HCT116 (cell line): ENCODE measurements at regions not wholly inside any gene's neighbourhood (a gene's known extent, or its start where the extent isn't known, plus 50 kb on each side); places are given as distances from the start of the nearest gene placed in this dataset.

Experiments used
- ATAC-seq: fragments of 200-7000 bp; cut with Tn5 transposase; 2 replicates; pipeline ENCODE4 v1.9.1; 2020; ENCODE audit warnings: mild to moderate bottlenecking, moderate library complexity
- BruUV-seq: library from RNA; stranded (reverse); fragments of 400-500 nt; replicated peaks from 2 replicates; lab custom pipeline; 2021; lab: Mats Ljungman, UMichigan
- CTCF ChIA-PET: fragments of 300-600 bp; sonication (Branson Sonifier 250); formaldehyde crosslinking; loops from one replicate; lab custom pipeline; 2021; ENCODE audit warnings: antibody characterized with exemption; lab: Charles Lee
- POLR2A ChIA-PET: fragments of 300-600, 350-600 bp; sonication (Branson Sonifier 250); formaldehyde crosslinking; loops from one replicate; lab custom pipeline; 2021; ENCODE audit warnings: antibody characterized with exemption; lab: Charles Lee
- RAD21 ChIA-PET, 2 experiments: fragments of 300-600 bp; sonication (Branson Sonifier 250); formaldehyde crosslinking; loops; one replicate each; lab custom pipeline; 2023; ENCODE audit warnings: low total read pairs in 2 of 2; ENCODE audit not compliant: uncharacterized antibody in 2 of 2, unreplicated experiment in 2 of 2, low non-redundant PET in 1 of 2; lab: Charles Lee
- DNase-seq: peaks from one replicate; pipeline ENCODE4 v3.0.0-alpha.2; 2010; ENCODE audit warnings: low read depth, low spot score
- H2AFZ ChIP-seq: fragments of 200-600 bp; shearing (Covaris generic), sonication (generic); 2 replicates; pipeline ENCODE4 v1.6.1; 2017; ENCODE audit warnings: low read depth, mixed run types, mixed read lengths, antibody characterized with exemption, low read length; ENCODE audit not compliant: poor library complexity, severe bottlenecking
- H3K27ac ChIP-seq: 2 replicates; pipeline ENCODE4 v1.5.1; 2012; ENCODE audit warnings: low read depth, low read length
- H3K27me3 ChIP-seq: fragments of 200-600 bp; sonication (generic); 2 replicates; pipeline ENCODE4 v1.6.1; 2016; ENCODE audit warnings: mixed run types, low read length, mixed read lengths; ENCODE audit not compliant: insufficient read depth
- H3K36me3 ChIP-seq, 2 experiments: fragments of 200-500 bp in 1 of 2; fragments of 200-600 bp in 1 of 2; sonication (Bioruptor generic) in 1 of 2; sonication (generic) in 1 of 2; 2 replicates each; pipeline versions ENCODE4 v1.5.1 to v1.6.1; 2014 to 2016; ENCODE audit warnings: low read length in 2 of 2, inconsistent platforms in 1 of 2, mixed read lengths in 1 of 2, mixed run types in 1 of 2; ENCODE audit not compliant: insufficient read depth in 2 of 2, control insufficient read depth in 1 of 2
- H3K4me1 ChIP-seq, 2 experiments: fragments of 200-600 bp in 1 of 2; sonication (generic) in 1 of 2; 2 replicates each; pipeline versions ENCODE4 v1.5.1 to v1.6.1; 2012 to 2017; ENCODE audit warnings: low read length in 2 of 2, inconsistent platforms in 1 of 2, mild to moderate bottlenecking in 1 of 2, mixed read lengths in 1 of 2, mixed run types in 1 of 2, moderate library complexity in 1 of 2; ENCODE audit not compliant: insufficient read depth in 2 of 2, control insufficient read depth in 1 of 2
- H3K4me2 ChIP-seq: fragments of 200-600 bp; sonication (generic); 2 replicates; pipeline ENCODE4 v1.6.1; 2017; ENCODE audit warnings: mixed run types, low read length, mixed read lengths
- H3K4me3 ChIP-seq, 2 experiments: fragments of 200-600 bp in 1 of 2; sonication (generic) in 1 of 2; replicated peaks in 1 of 2; 2 replicates each; pipeline ENCODE4 v1.5.1; 2011 to 2016; ENCODE audit warnings: low read length in 2 of 2, control low read depth in 1 of 2, low read depth in 1 of 2, mild to moderate bottlenecking in 1 of 2, mixed read lengths in 1 of 2, mixed run types in 1 of 2
- H3K79me2 ChIP-seq: fragments of 200-600 bp; sonication (generic); 2 replicates; pipeline ENCODE4 v1.6.1; 2017; ENCODE audit warnings: mild to moderate bottlenecking, mixed run types, low read length, moderate library complexity, mixed read lengths; ENCODE audit not compliant: insufficient read depth
- H3K9ac ChIP-seq: fragments of 200-600 bp; sonication (generic); 2 replicates; pipeline ENCODE4 v1.6.1; 2016; ENCODE audit warnings: low read length, mixed read lengths
- H3K9me2 ChIP-seq: fragments of 200-600 bp; sonication (generic), shearing (Covaris generic); 2 replicates; pipeline ENCODE4 v1.6.1; 2017; ENCODE audit warnings: mixed run types, mild to moderate bottlenecking, moderate library complexity; ENCODE audit not compliant: insufficient read depth
- H3K9me3 ChIP-seq, 2 experiments: fragments of 200-500 bp in 1 of 2; fragments of 200-600 bp in 1 of 2; sonication (Bioruptor generic) in 1 of 2; sonication (generic) in 1 of 2; 2 replicates each; pipeline ENCODE4 v1.6.1; 2014 to 2017; ENCODE audit warnings: low read length in 2 of 2, mixed read lengths in 2 of 2, inconsistent platforms in 1 of 2, low read depth in 1 of 2, mild to moderate bottlenecking in 1 of 2, mixed run types in 1 of 2, moderate library complexity in 1 of 2; ENCODE audit not compliant: control insufficient read depth in 1 of 2, insufficient read depth in 1 of 2
- H4K20me1 ChIP-seq: fragments of 200-600 bp; sonication (generic), shearing (Covaris generic); 2 replicates; pipeline ENCODE4 v1.6.1; 2017; ENCODE audit warnings: mixed run types, mild to moderate bottlenecking, moderate library complexity; ENCODE audit not compliant: insufficient read depth
- CEBPB ChIP-seq: IDR thresholded peaks from 2 replicates; pipeline ENCODE4 v1.6.1; 2012; ENCODE audit warnings: low read depth
- EGR1 ChIP-seq: IDR thresholded peaks from 2 replicates; pipeline ENCODE4 v1.6.1; 2012; ENCODE audit warnings: low read depth
- EZH2phosphoT487 ChIP-seq: fragments of 200-600 bp; IDR thresholded peaks from 2 replicates; pipeline ENCODE4 v1.6.1; 2018; ENCODE audit warnings: antibody characterized with exemption, borderline replicate concordance
- FOSL1 ChIP-seq: IDR thresholded peaks from 2 replicates; pipeline ENCODE4 v1.6.1; 2012; ENCODE audit warnings: low read depth
- JUND ChIP-seq: IDR thresholded peaks from 2 replicates; pipeline ENCODE4 v1.6.1; 2012
- POLR2AphosphoS5 ChIP-seq: IDR thresholded peaks from 2 replicates; pipeline ENCODE4 v1.6.1; 2011; ENCODE audit warnings: mild to moderate bottlenecking, low read depth, low read length, moderate library complexity
- SP1 ChIP-seq: IDR thresholded peaks from 2 replicates; pipeline ENCODE4 v1.6.1; 2012; ENCODE audit warnings: low read depth
- TCF7L2 ChIP-seq: IDR thresholded peaks from 2 replicates; pipeline ENCODE4 v1.7.0; 2011; ENCODE audit warnings: borderline replicate concordance, inconsistent platforms; ENCODE audit not compliant: insufficient read depth, insufficient read length; ENCODE audit errors: extremely low read depth
- ZNF274 ChIP-seq: fragments of 200-500 bp; sonication (Bioruptor generic); IDR thresholded peaks from 2 replicates; pipeline ENCODE4 v1.6.1; 2014; ENCODE audit warnings: mild to moderate bottlenecking, low read depth, low read length, inconsistent platforms
- intact Hi-C: fragments of 100-400 bp; cut with micrococcal nuclease; formaldehyde crosslinking; loops from 2 replicates; pipeline ENCODE4 v1.10.0; 2022
- TF ChIP-seq, protein P1 (sequence below), 3 experiments: fragments of 200-600 bp in 1 of 3; sonication (generic) in 1 of 3; IDR thresholded peaks in 2 of 3; conservative IDR thresholded peaks in 1 of 3; 2 replicates each; pipeline ENCODE4 v1.5.1; 2012 to 2017; ENCODE audit warnings: low read depth in 2 of 3, low read length in 2 of 3, antibody characterized with exemption in 1 of 3, borderline replicate concordance in 1 of 3, control low read depth in 1 of 3, mild to moderate bottlenecking in 1 of 3, mixed read lengths in 1 of 3, mixed run types in 1 of 3, moderate library complexity in 1 of 3; ENCODE audit not compliant: insufficient read depth in 1 of 3
- TF ChIP-seq, protein P2 (sequence below): IDR thresholded peaks from 2 replicates; pipeline ENCODE4 v1.6.1; 2011; ENCODE audit warnings: mild to moderate bottlenecking, low read length, moderate library complexity; ENCODE audit not compliant: insufficient replicate concordance; ENCODE audit errors: extremely low read depth
- TF ChIP-seq, protein P3 (sequence below): IDR thresholded peaks from 2 replicates; pipeline ENCODE4 v1.6.1; 2012

DNA sequence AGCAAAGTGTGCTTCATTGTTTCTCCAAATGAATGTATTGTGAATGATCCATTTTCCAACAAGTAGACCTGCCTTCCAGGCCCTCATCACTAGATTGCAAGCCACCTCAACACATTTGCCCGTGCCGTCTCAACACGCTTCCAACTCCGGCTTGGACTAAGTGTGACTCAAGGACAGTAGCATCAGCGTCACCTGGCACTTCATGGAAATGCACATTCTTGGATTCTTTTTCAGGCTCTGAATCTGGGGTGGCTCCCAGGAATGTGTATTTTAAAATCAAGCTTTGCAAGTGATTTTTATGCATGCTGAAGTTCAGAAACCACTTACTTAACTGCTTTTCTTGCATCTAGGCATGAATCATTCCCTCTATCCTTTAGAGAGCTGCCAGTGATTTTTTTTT, 129.6 kb upstream of the EEF1E1 start:
- Histone ChIP-seq H3K4me3 (no peak overlapping the region), H3K9me2 (no peaks in the 10 kb centered on the region), H3K4me2 (no peak overlapping the region), H3K4me1 (no peaks in the 10 kb centered on the region), H3K27ac (no peak overlapping the region), H3K9ac (no peak overlapping the region), H3K79me2 (no peaks in the 10 kb centered on the region), H3K36me3 (no peaks in the 10 kb centered on the region), H4K20me1 (no peaks in the 10 kb centered on the region), H3K9me3 (no peaks in the 10 kb centered on the region), H2AFZ (no peak overlapping the region), H3K27me3 (no peaks in the 10 kb centered on the region)
- ATAC-seq (no peak), DNase-seq (no peak)
- TF ChIP-seq JUND = no peak
- TF ChIP-seq ZNF274 = no peak
- no peak for TF ChIP-seq SP1
- TF ChIP-seq, protein P1, sequence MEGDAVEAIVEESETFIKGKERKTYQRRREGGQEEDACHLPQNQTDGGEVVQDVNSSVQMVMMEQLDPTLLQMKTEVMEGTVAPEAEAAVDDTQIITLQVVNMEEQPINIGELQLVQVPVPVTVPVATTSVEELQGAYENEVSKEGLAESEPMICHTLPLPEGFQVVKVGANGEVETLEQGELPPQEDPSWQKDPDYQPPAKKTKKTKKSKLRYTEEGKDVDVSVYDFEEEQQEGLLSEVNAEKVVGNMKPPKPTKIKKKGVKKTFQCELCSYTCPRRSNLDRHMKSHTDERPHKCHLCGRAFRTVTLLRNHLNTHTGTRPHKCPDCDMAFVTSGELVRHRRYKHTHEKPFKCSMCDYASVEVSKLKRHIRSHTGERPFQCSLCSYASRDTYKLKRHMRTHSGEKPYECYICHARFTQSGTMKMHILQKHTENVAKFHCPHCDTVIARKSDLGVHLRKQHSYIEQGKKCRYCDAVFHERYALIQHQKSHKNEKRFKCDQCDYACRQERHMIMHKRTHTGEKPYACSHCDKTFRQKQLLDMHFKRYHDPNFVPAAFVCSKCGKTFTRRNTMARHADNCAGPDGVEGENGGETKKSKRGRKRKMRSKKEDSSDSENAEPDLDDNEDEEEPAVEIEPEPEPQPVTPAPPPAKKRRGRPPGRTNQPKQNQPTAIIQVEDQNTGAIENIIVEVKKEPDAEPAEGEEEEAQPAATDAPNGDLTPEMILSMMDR (IDR thresholded peaks at IDR 0.05 in 2 of 3, conservative IDR thresholded peaks at IDR 0.05 in 1 of 3; ENCODE audit: borderline replicate concordance in 1 of 3, insufficient read depth in 1 of 3, low read depth in 2 of 3, low read length in 2 of 3) = no peak
- TF ChIP-seq, protein P2, sequence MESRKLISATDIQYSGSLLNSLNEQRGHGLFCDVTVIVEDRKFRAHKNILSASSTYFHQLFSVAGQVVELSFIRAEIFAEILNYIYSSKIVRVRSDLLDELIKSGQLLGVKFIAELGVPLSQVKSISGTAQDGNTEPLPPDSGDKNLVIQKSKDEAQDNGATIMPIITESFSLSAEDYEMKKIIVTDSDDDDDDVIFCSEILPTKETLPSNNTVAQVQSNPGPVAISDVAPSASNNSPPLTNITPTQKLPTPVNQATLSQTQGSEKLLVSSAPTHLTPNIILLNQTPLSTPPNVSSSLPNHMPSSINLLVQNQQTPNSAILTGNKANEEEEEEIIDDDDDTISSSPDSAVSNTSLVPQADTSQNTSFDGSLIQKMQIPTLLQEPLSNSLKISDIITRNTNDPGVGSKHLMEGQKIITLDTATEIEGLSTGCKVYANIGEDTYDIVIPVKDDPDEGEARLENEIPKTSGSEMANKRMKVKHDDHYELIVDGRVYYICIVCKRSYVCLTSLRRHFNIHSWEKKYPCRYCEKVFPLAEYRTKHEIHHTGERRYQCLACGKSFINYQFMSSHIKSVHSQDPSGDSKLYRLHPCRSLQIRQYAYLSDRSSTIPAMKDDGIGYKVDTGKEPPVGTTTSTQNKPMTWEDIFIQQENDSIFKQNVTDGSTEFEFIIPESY = no peak
- no peak for TF ChIP-seq POLR2AphosphoS5
- no peak for TF ChIP-seq CEBPB
- TF ChIP-seq TCF7L2 = no peak
- no peak for TF ChIP-seq EGR1
- no peak for TF ChIP-seq EZH2phosphoT487
- TF ChIP-seq FOSL1 = no peak
- TF ChIP-seq, protein P3, sequence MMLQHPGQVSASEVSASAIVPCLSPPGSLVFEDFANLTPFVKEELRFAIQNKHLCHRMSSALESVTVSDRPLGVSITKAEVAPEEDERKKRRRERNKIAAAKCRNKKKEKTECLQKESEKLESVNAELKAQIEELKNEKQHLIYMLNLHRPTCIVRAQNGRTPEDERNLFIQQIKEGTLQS = no peak
- intact Hi-C loops = no loop called here
- POLR2A ChIA-PET = no interaction called here
- RAD21 ChIA-PET = no interaction called here
- BruUV-seq = no TSS peak
- CTCF ChIA-PET = no interaction called here
